Coronary artery (tissue), 2 donors: ENCODE measurements at regions not wholly inside any gene's neighbourhood (a gene's known extent, or its start where the extent isn't known, plus 50 kb on each side); places are given as distances from the start of the nearest gene placed in this dataset.

ENCODE experiments used
- DNase-seq: peaks from one replicate; pipeline ENCODE4 v3.0.0-alpha.2; 2017; ENCODE audit warnings: low spot score
- H3K27ac ChIP-seq, 2 donors: fragments of 200-600 bp; sonication (generic); one replicate each; pipeline ENCODE4 v1.5.1; 2016 to 2019
- H3K4me3 ChIP-seq: fragments of 200-600 bp; sonication (generic); 2 replicates; pipeline ENCODE4 v1.5.1; 2016; ENCODE audit warnings: mild to moderate bottlenecking, moderate library complexity
- CTCF ChIP-seq: fragments of 200-600 bp; sonication (generic); IDR thresholded peaks from one replicate; pipeline ENCODE4 v1.5.1; 2019; ENCODE audit warnings: antibody characterized with exemption

- Histone ChIP-seq H3K27ac (no peak overlapping the region), H3K4me3 (no peak overlapping the region)
- no peak for DNase-seq
- TF ChIP-seq CTCF = no peak
These were observed 256.7 kb upstream of the HES1 start for GRCh38 chr3:193879099-193879863.

DNA sequence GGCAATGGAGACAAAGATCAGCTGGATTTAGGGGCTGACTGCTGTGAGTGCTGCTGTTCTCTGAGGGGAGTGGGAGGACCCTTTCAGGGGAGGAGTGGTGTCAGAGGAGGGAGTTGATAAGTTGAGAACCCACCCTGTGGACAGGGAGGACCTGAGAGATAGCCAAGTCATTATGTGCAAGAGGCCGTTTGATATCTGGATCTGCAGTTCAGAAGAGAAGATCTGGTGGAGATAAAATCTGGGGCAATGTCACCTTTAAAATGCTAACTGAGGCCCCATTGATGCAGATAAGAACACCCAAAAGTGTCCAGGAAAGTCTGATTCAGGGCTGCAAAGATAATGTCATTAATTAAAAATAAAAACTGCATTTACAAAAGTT is 256.1 kb upstream of the HES1 start:
- Histone ChIP-seq H3K27ac (no peak overlapping the region), H3K4me3 (no peak overlapping the region)
- no peak for DNase-seq
- TF ChIP-seq CTCF = no peak

GRCh38 chr3:193882091-193882490 is 253.9 kb upstream of the HES1 start:
- TF ChIP-seq CTCF = no peak
- Histone ChIP-seq H3K27ac (no peak overlapping the region), H3K4me3 (no peak overlapping the region)
- no peak for DNase-seq

- no peak overlapping the region for H3K4me3 ChIP-seq
- no peak for DNase-seq
- no peak overlapping the region for H3K27ac ChIP-seq
- no peak for TF ChIP-seq CTCF
These were observed 252.4 kb upstream of the HES1 start for GRCh38 chr3:193883551-193883950.

DNA sequence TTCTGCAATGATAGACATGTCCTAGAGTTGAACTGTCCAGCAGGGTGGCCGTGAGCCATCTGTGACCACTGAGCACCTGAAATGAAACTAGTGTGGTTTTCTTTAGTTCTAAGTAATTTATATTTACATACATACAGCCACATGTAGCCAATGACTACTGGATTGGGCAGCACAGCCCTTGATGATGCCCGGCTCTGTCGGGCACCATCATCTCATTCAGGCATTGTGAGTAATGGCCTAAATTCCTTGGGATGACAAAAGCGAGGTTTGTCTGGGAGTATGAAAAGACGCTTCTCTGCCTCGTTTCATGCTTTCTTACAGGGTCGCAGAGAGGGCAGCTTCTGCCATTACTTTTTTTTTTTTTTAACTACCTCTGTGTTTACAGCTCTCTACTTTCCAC is 251.9 kb upstream of the HES1 start:
- Histone ChIP-seq H3K4me3 (no peak overlapping the region), H3K27ac (no peak overlapping the region)
- DNase-seq = no peak
- TF ChIP-seq CTCF = no peak

DNA sequence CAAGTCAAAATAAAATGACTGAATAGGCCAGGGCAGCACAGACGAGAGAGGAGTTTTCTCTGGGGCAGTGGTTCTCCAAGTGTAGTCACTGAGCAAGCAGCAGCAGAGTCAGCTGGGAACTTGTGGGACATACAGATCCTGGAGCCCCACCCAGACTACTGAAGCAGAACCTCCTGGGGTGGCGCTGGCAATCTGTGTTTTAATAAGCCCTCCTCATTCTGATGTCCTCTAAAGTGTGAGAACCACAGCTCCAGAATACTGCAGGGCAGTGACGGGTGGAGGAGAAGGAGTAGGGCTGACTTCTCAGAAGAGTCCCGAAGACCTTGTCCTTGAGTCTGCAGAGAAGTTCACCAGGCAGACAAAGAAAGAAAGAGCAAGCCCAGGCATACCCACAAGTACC is 251.3 kb upstream of the HES1 start:
- no peak overlapping the region for H3K27ac ChIP-seq
- no peak for DNase-seq

More for the DNA sequence above, 251.3 kb upstream of the HES1 start:
- H3K4me3 ChIP-seq = no peak overlapping the region
- TF ChIP-seq CTCF = no peak
